ENCODE measurements at regions not wholly inside any gene's neighbourhood (a gene's known extent, or its start where the extent isn't known, plus 50 kb on each side); places are given as distances from the start of the nearest gene placed in this dataset.

GRCh38 chrX:69069876-69070275 lies 95.4 kb downstream of the PJA1 start:
- no peak overlapping the region for H3K27ac ChIP-seq (ENCODE audit: control insufficient read depth, insufficient read depth)
- POLR2A ChIA-PET: no interaction called here
- no peaks in the 10 kb centered on the region for H3K36me3 ChIP-seq (ENCODE audit: control insufficient read depth in 2 of 2, insufficient read depth in 2 of 2, low read length in 1 of 2)
- no peak for ATAC-seq
- DNase-seq (ENCODE audit: low read depth, low spot score): no peak
- intact Hi-C loops (cut with micrococcal nuclease; ENCODE audit: unreplicated experiment): no loop called here
- in situ Hi-C loops (cut with MboI): no loop called here
- H3K79me2 ChIP-seq (ENCODE audit: control insufficient read depth, insufficient read depth, low read length): no peaks in the 10 kb centered on the region
- 4% methylated on average over 3 of the region's 3 CpGs for WGBS (ENCODE audit: insufficient coverage, insufficient replicate concordance, low lambda C conversion rate, missing lambda C conversion rate)
- FAIRE-seq: no peak
- no peak overlapping the region for H3K9ac ChIP-seq (ENCODE audit: control insufficient read depth, insufficient read depth, low read length)
- TF ChIP-seq IKZF2 (IDR thresholded peaks at IDR 0.05): no peak
- TF ChIP-seq MEF2B (IDR thresholded peaks at IDR 0.05; ENCODE audit: partially characterized antibody, poor library complexity, severe bottlenecking): no peak
- no peak for TF ChIP-seq MXI1 (IDR thresholded peaks at IDR 0.05; ENCODE audit: low read depth, low read length)
- TF ChIP-seq TCF3 (IDR thresholded peaks at IDR 0.05; ENCODE audit: borderline replicate concordance, insufficient read depth, low read depth, low read length): no peak
- TF ChIP-seq CBX3 (IDR thresholded peaks at IDR 0.05; ENCODE audit: borderline replicate concordance, low read depth): no peak
- no peaks in the 10 kb centered on the region for H3K4me1 ChIP-seq (ENCODE audit: control insufficient read depth, insufficient read depth, low read length)
- H3K4me3 ChIP-seq: no peak overlapping the region
- CTCF ChIA-PET: no interaction called here
- RAD21 ChIA-PET (ENCODE audit: unreplicated experiment): no interaction called here
- H3K27me3 ChIP-seq (replicated peaks in 1 of 2; ENCODE audit: control insufficient read depth in 2 of 2, insufficient read depth in 2 of 2, low read length in 1 of 2): no peaks in the 10 kb centered on the region; a peak in 1 of 4 replicates
- BruUV-seq (replicated peaks): no TSS peak
- no peaks in the 10 kb centered on the region; the same call in 1 of the 2 replicates for H4K20me1 ChIP-seq (ENCODE audit: control insufficient read depth, insufficient read depth)
- no peak overlapping the region for H3K4me2 ChIP-seq (ENCODE audit: control insufficient read depth, insufficient read depth)
- SMC1A ChIA-PET (ENCODE audit: uncharacterized antibody, unreplicated experiment): no interaction called here
- no peaks in the 10 kb centered on the region for H3K9me3 ChIP-seq (replicated peaks; ENCODE audit: control insufficient read depth, insufficient read depth, low read length)
- no peak overlapping the region for H2AFZ ChIP-seq (ENCODE audit: control insufficient read depth, low read depth, low read length)

- H3K36me3 ChIP-seq (ENCODE audit: control insufficient read depth in 2 of 2, insufficient read depth in 2 of 2, low read length in 1 of 2): no peaks in the 10 kb centered on the region
- in situ Hi-C loops (cut with MboI) (no loop called here), intact Hi-C loops (cut with micrococcal nuclease; ENCODE audit: unreplicated experiment) (no loop called here)
- no peaks in the 10 kb centered on the region; the same call in 2 of the 3 replicates for H3K9me3 ChIP-seq (replicated peaks; ENCODE audit: control insufficient read depth, insufficient read depth, low read length)
- RAD21 ChIA-PET (ENCODE audit: unreplicated experiment): interaction anchor here (1.0 kb wide), 1 partner anchor 240 kb away, joined by 3 read pairs; the partner anchor contains the start of gene EFNB1
- no peaks in the 10 kb centered on the region; a peak in 1 of 4 replicates for H3K27me3 ChIP-seq (replicated peaks in 1 of 2; ENCODE audit: control insufficient read depth in 2 of 2, insufficient read depth in 2 of 2, low read length in 1 of 2)
- no peak overlapping the region for H3K4me3 ChIP-seq
- FAIRE-seq (no peak), ATAC-seq (no peak), DNase-seq (ENCODE audit: low read depth, low spot score) (no peak)
- H3K9ac ChIP-seq (ENCODE audit: control insufficient read depth, insufficient read depth, low read length): no peak overlapping the region
- POLR2A ChIA-PET: no interaction called here
- H4K20me1 ChIP-seq (ENCODE audit: control insufficient read depth, insufficient read depth): no peaks in the 10 kb centered on the region
- 19% methylated on average over 4 of the region's 4 CpGs for WGBS (ENCODE audit: insufficient coverage, insufficient replicate concordance, low lambda C conversion rate, missing lambda C conversion rate)
- H3K4me1 ChIP-seq (ENCODE audit: control insufficient read depth, insufficient read depth, low read length): no peaks in the 10 kb centered on the region
- CTCF ChIA-PET: no interaction called here
- H2AFZ ChIP-seq (ENCODE audit: control insufficient read depth, low read depth, low read length): no peak overlapping the region
- BruUV-seq (replicated peaks): no TSS peak
- no peaks in the 10 kb centered on the region for H3K79me2 ChIP-seq (ENCODE audit: control insufficient read depth, insufficient read depth, low read length)
- SMC1A ChIA-PET (ENCODE audit: uncharacterized antibody, unreplicated experiment): no interaction called here
- H3K27ac ChIP-seq (ENCODE audit: control insufficient read depth, insufficient read depth): no peak overlapping the region
- no peak overlapping the region for H3K4me2 ChIP-seq (ENCODE audit: control insufficient read depth, insufficient read depth)
- no peak for TF ChIP-seq FOXM1 (IDR thresholded peaks at IDR 0.05; ENCODE audit: low read depth, low read length)
- TF ChIP-seq NFYB (IDR thresholded peaks at IDR 0.05; ENCODE audit: insufficient read depth, low read depth, low read length): no peak
- TF ChIP-seq MYB (IDR thresholded peaks at IDR 0.05; ENCODE audit: borderline replicate concordance, low read depth, low read length): no peak
- TF ChIP-seq ATF3 (IDR thresholded peaks at IDR 0.05; ENCODE audit: borderline replicate concordance, extremely low read depth, low read depth, low read length): no peak
- no peak for TF ChIP-seq YY1 (IDR thresholded peaks at IDR 0.05; ENCODE audit: low read depth, low read length)
- TF ChIP-seq TARDBP (IDR thresholded peaks at IDR 0.05; ENCODE audit: borderline replicate concordance): no peak
- TF ChIP-seq EED (IDR thresholded peaks at IDR 0.05; ENCODE audit: low read depth): no peak
- TF ChIP-seq SIN3A (IDR thresholded peaks at IDR 0.05; ENCODE audit: low read depth, low read length): no peak
- TF ChIP-seq LARP7 (IDR thresholded peaks at IDR 0.05): no peak
- no peak for TF ChIP-seq PRDM15 (CRISPR knock-in tag; IDR thresholded peaks at IDR 0.05)
Measured at GRCh38 chrX:69069086-69069445, 96.2 kb downstream of the PJA1 start.

All from GM12878 (cell line).